ENCODE measurements at regions not wholly inside any gene's neighbourhood (a gene's known extent, or its start where the extent isn't known, plus 50 kb on each side); places are given as distances from the start of the nearest gene placed in this dataset.

DNA sequence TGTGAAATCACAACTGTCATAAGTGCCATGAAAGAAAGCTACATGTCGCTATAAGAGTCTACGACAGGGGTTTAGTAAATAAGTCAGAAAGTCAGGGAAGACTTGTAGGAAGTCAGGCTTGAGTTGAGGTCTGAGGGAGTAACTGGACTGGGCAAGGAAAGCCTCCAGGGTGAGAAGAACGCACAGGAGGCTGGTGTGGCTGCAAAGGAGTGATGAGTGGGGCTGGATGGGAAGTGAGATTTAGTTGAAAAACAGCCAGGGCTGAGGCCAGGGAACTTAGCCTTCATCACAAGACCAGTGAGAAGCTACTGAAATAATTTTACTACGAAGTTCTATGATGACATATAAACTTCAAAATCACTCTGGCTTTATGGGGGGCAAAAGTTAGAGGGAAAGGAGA lies 763.7 kb upstream of the PHF14 start:
- no peak for DNase-seq

DNA sequence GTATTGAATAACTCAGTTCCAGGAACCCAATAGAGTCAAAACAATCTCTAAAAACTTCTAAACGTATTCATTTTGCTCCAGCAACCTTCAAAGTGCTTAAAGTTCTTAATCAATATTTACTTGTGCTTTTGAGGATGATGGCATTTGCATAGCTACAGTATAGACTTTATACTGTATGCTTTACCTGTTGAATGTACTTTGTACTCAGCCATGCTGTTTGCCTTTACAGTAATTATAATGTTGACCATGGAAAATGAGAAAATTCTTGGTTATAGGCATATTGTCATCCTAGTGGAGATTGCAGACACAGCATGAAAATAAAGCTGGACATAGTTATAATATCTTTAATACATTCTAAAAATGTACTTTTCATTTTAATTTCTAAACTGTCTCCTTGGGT lies 762.7 kb upstream of the PHF14 start:
- no peak for DNase-seq

DNA sequence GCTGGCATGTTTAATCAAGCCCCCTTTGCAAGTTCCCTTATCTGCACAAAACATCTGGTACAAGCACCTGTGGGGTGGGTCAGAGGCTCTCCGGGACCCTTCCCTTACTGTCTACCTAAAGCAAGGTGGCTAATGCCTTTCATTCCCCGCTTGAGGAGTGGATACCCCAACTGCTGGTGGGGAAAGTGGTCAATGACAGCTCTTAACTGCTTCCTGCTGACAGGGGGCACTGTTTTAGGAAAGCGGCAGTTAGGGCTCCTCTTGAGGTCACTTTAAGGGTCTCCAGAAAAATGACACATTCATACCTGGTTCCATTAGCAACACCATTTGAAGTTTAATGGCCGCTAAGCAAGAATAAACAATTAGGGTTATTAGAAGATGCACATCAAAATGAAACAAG lies 761.8 kb upstream of the PHF14 start:
- no peak for DNase-seq

DNA sequence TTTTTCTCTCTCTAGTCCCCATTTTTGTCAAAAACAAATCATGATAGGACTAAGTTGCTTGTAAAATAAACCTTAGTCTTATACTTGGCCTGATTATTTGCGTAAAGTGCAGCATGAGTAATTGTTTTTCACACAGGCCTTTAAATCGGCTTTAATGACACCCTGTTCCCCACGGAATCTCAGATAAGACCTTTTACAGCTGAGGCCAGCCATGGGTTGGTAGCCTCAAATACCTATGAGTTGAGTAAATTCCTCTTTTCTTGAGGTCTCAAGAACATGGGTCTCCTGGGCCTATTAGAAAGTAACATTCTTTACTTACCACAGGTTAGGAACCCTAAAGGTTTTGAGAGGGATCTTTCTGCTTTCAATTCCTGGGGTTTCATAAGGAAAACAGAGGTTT lies 761.0 kb upstream of the PHF14 start:
- DNase-seq = no peak

DNA sequence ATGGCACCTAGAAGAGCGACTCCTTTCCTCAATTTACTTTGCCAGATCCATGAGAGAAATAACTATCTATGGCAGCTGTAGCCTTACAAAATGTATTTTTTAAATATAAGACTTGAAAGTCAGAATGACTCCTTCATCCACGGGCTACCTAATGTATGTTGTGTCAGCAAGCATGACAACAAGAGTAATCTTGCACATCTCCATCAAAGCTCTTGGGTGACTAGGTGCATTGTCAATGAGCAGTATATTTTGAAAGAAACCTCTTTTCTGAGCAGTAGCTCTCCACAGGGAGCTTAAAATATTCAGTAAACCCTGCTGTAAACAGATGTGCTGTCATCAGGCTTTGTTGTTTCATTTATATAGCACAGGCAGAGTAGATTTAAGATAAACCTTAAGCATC lies 757.2 kb upstream of the PHF14 start:
- no peak for DNase-seq

DNA sequence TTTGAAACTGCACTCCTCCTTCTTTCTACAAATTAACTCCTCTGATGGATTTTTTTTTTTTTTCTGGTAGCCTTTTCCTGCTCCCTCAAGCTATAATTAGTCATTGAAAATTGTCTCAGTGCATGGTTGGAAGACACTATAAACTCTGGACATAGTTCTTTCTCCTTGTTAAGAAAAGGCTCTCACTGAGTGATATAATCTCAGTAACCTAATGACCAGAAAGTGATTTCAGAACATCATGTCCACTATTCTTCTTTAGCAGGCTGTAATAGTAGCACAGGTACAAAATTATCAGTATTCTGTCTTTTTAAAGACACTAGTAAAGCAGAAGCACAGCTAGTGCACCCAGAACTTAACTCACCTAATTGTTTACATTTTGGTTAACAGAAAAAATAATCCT lies 752.6 kb upstream of the PHF14 start:
- DNase-seq = no peak

DNA sequence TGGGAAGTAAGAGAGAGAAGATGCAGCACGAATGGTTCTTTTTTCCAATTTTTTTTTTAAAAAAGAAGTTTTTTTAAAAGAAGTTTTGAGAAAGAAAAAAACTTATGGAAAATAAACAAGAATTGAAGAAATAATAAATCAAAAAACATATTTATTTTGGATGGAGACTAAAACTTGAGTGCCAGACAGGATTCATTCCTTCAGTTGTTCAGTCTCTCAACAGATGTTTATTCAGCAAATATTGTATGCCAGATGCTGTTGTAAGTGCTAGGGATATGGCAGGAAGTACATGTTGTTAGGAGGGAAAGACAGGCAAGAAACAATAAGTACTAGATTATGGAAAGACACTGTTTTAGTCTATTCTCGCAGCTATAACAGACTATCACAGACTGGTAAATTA lies 750.7 kb upstream of the PHF14 start:
- no peak for DNase-seq

DNA sequence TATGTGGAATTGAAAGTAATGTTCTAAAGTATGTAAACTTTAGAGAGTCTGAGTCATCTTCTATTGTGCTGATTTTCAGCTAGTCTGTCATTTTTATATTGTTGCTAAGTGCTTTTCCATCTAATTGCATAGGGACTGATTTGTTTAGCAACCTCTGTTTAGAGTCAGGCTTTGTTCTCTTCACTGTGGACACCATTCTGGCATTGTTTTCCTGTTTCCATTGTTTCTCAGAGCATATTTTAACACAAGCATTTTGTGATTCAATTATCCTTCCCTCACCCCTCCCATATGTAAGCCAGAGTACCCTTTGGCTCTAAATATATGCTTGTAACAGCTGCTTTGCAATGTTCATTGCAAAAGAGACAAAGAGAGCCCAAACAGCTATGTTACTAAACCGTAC lies 748.4 kb upstream of the PHF14 start:
- DNase-seq = no peak

DNA sequence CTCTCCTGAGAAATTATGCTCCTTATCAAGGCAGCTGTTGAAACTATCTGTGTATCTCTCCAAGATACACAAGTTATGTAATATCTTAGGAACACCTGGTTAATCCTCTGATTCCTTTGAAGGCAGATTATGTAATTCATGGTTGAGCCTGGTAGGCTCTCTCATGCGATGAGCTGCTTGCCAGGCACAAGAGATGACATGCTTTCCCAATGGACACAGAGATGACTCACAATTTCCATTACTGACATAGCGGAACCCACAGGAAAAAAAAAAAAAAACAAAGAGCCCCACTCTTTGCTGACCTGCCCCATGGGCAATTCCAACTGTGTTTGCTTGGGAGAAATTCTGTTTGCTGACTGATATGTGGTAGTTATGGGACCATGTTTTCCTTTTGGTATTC lies 736.4 kb upstream of the PHF14 start:
- DNase-seq = no peak

DNA sequence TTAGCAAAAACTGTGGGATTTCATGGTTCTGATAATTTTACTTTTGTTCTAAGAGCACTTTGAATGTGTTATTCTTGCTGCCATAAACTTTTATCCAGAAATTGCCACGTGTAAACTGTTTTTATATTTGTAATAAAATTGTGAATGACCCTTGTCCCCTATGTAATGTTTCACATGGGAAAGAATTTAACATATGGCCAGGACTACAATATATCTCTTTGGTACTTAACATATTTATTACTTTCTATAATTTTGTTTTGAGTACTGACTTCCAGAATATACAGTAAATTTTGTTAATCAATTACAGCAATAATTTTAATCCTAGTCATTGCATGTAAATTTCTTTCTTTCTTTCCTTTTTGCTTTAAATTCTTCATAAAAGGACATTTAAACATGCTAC lies 735.0 kb upstream of the PHF14 start:
- no peak for DNase-seq

DNA sequence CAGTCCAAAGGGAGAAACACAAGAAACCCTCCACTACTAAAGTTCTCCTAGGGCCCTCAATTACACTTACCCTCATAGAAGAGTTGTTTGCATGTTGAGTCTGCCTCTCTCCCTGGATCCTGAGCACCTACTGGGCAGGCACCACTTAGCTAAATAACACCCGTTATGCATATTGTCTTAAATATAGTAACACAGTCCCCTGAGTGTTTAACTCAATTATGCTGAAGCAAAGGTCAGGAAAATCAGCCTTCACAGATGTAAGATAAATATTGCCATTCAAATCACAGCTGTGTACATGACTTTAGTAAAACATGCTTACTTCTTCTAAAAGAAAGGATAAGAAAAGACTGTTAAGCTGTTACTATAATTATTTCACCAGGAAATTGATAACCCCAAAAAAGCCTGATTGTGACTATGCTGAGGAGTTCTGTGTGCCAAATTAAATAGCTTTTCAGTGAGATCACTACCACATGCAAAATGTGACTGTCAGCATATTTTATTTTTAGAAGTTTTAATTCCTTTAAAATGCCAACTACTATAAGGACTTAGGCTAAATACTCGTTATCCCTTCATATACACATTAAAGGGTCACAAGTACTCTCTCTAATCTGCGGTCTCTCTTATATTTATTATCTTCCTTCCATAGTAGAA lies 733.9 kb upstream of the PHF14 start:
- DNase-seq = no peak

DNA sequence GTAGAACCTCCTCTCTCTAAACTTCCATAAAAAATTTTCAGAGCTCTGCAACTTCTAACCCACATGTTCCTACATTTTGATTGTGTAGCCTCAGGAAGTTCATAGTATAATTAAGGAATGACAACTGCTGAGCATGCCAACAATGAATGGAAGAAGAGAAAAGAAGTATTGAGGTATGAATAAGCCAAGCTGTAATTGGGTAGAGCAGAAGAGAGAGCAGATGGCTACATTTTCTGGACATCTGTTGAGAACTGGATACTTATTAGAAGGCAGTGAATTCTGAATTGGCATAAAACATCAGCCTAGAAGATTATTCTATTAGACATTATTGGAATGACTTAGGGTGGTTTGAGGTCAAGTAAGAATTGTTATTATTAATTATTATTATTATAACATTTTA lies 728.3 kb upstream of the PHF14 start:
- no peak for DNase-seq

DNA sequence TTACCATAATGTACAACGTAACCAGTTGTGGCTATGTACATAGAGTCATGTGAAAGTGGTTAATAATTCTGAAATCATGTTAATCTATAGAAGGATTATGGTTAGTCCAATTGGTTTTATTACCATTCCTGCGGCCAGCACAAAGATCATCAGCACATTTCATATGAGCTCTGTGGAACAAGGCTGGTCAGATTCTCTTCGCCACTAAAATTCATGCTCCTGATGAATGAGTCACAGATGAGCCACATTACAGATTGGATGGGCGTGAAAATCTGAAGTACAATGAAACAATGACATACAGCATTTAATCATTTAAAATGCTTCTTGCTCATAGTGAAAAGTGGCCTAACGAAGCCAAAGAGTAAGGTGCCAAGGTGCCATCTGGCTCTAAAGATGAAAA lies 716.2 kb upstream of the PHF14 start:
- no peak for DNase-seq

DNA sequence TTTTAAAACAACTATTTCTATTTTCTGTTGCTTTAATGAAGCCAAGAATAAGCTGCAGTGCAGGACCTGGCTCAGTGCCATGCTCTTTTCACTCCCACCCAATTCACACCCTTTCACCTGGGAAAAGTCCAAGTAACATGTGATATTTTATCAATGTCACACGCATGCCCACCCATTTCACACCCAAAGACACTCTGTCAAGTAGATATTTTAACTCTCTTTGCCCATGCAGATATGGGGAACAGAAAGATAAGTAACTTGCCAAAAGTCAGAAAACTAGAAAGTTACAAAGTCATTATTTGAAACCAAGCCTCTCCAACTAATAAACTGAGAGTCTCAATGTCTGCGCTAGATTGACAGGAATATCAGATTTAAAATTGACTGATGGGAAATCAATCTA lies 706.7 kb upstream of the PHF14 start:
- DNase-seq = no peak

DNA sequence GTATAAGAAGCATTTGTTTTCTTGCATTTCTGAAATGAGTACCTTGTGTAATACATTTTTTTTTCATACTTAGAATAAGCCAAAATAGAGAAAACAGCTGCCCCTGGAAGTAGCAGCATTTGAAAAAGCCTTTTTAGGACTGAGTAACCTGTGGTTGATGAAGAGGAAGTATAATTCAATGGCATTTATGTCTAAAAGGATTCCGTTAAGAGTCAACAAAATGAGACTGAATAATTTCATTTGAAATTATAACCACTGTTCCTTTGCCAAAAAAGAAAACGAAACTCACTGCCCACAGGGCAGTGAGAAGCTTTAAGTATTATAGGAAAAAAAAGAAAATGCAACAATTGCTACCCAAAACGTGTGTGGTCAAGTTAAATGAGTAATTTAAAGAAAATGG lies 705.6 kb upstream of the PHF14 start:
- DNase-seq = no peak

DNA sequence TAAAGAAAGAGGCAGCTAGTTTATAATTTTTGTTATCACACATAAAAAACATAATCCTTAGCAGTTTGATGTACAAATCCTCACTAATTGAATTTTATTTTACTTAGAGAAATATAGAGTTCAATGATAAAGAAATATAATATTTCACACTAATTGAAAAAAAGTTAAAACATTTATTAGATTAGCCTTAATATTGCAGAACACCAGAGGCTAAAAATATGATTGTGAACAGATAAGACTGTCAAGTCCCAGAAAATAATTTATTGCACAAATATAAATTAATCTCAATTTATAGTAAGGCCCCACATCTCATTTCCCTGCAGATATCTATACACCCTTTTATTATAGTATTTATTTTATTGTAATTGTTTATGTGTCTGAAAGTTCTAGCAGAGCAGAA lies 690.8 kb upstream of the PHF14 start:
- DNase-seq = no peak

DNA sequence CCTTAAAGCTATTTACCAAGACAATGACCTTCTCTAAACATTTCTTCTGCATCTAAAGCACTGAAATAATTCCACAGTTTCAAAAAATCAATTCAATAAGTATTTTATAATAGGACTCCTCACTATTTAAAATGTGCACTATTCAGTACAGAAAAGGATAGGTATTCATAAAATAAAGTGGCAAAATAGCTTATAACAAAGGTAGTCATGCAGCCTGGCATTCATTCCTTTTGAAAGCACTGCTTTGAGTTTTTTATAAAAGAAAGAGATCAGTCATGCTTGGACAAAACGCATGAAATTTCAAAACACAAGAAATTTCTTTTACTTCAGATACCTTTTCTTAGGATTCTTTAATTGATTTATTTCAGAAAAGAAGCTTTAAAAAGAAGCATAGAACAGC lies 689.7 kb upstream of the PHF14 start:
- no peak for DNase-seq

DNA sequence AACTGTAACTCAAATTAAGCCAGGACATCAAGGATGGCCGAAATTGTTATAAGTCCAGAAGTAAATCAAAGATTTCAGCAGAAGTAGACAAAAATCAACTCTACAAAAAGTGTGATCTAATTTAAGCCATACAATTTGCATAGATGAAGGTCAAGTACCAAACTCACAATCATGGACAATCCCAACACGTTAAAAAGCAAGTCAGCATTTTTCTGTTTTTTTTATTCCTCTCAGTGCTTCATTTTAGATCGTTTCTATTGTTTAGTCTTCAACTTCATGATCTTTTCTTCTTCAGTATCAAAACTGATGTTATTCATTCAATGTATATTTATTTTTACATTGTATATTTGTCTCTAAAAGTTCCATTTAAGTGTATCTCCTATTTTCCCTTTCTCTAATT lies 674.3 kb upstream of the PHF14 start:
- DNase-seq = no peak

DNA sequence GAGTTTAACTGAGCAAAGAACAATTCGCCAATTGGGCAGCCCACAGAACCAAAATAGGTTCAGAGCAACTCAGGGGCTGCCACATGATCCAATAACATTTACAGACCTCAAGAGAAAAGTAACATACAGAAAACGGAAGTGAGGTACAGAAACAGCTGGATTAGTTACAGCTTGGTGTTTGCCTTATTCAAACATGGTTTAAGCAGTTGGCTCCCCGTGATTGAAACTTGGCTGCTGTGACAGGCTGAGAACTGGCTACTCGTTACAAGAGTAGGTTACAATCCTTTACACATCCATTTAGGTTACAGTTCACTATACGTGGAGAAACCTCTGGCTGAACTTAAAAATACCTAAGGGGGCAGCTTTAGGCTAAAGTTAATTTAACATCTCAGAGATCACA lies 673.1 kb upstream of the PHF14 start:
- DNase-seq = no peak

DNA sequence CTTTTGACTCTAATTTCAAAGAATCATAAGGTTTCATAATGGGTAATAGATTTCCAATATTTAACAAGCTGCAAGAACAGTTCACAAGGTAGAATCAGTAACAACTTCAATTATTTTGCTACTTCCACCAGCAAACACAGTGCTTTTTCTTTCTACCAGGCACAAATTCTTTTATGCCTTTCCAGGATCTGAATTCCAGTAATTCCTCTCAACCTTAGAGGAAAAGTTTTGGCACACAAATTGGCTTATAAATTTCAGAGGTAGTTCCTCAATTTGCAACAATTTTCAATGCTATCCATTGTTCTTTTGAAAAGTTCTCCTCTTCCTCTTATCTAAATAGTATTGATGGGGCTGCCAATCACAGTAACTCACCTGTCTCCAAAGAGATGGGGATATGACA lies 665.4 kb upstream of the PHF14 start:
- no peak for DNase-seq

DNA sequence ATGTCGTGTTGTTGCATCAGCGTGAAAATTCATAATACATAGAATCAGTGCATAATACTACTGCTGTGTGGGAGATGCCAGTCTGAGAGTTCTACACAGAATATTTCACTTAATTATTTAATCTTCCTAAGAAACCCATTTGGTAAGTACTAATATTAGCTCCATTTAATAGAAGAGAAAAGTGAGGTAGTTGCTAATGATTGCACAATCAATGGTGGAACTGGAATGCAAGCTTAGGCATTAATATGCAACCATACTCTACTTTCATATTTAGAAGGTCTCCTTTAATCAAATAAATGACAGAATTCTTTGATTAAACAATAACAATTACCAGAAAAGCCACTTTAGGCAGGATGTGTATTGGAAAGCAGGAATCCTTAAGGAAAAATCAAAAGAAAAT lies 660.7 kb upstream of the PHF14 start:
- no peak for DNase-seq

DNA sequence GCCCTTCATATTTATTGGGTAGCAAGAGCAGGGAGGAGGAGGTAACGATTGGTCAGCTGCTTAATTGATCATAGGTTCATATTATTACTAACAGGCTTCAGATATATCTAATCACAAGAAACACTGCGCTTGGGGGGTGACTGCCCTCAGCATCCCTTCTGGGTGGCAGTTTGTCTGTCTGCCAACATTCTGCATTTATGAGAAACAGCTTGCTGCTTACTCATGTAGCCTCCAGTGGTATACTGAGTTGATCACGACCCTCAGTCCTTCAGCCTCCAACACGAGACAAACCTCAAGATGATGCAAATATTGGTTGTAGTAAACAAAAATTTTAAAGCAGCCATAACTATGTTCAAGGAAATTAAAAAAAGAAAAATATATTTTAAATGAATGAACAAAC lies 657.8 kb upstream of the PHF14 start:
- DNase-seq = no peak

DNA sequence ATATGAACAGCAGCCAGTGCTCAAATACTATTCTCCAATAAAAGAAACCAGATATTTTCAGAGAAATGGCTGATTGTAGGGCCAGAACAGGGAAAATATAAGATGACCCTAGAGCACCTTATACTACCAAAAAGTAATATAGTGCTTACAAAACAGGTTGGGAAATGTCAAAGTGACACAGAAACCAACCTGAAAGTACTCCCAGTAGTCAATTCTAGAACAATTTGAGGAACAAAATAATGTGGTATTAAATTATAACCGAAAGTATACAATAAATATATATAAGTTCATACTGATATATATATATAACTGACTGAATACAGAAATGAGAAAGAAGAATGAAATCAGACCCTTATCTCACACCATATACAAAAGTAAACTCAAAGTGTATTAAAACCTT lies 657.2 kb upstream of the PHF14 start:
- no peak for DNase-seq

DNA sequence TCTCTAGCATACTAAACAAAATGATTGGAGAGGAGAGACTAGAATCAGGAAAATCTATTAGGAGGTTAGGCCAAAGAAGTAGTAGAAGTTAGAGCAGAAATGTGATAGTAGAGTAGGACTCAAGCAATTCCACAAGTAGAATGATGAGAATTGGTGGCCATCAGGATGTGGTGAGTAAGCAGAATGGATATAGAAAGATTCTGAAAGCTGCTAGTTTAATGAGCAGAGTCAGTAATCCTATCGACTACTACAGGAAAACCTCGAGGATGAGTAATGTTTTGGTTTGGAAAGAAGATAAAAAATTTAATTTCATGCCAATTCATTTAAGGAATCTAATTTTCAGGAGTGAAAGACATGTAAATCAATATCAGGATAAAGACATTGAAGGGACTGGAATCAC lies 648.3 kb upstream of the PHF14 start:
- no peak for DNase-seq

DNA sequence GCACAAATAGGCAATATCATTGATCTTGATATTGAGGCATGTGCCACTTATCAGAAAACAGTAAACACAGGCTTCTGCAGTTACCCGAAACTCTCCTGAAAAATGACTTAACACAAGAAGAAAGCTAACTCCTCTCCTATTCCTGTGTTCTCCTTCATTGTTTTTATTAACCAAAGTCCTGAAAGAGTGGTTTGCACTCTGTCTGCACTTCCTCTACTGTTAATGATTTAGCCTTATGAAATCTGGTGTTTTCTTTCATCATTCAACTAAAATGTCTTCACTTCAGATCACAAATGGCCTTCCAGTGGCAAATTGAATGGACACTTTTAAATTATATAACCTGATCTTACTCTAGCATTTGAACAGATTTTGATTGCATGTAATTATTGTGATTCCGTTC lies 630.6 kb upstream of the PHF14 start:
- DNase-seq = no peak

DNA sequence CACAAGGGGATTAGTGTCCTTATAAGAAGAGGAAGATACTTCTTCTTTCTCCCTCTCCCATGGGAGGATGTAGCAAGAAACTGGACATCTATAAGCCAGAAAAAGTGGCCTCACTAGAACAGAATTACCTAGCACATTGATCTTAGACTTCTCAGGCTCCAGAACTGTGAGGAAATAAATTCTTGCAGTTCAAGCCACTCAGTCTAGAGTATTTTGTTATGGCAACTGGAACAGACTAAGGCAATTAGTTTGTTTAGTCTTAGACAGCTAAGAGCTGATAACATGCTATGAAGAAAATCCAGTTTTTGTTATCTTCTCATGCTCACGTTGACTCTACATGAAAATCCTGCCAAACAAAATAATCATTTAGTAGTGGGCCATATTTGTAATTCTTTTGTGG lies 627.6 kb upstream of the PHF14 start:
- DNase-seq = no peak

Data from GDM1 (cell line).